Glomerular visceral epithelial cell (primary cell): ENCODE measurements at regions not wholly inside any gene's neighbourhood (a gene's known extent, or its start where the extent isn't known, plus 50 kb on each side); places are given as distances from the start of the nearest gene placed in this dataset.

Experiments
- DNase-seq: peaks from one replicate; pipeline ENCODE4 v3.0.0-alpha.2; 2016; ENCODE audit errors: extremely low spot score

- DNase-seq = no peak
Observed at GRCh38 chr12:113658006-113658655, 186.5 kb upstream of the LHX5 start.

- DNase-seq = no peak
Observed at GRCh38 chr12:113655919-113656318, 184.2 kb upstream of the LHX5 start.

- no peak for DNase-seq
Observed at GRCh38 chr12:113655479-113655878, 183.8 kb upstream of the LHX5 start.

- DNase-seq = no peak
Observed at GRCh38 chr12:113651662-113652061, 180.0 kb upstream of the LHX5 start.

- DNase-seq = no peak
Observed at GRCh38 chr12:113650476-113650875, 178.8 kb upstream of the LHX5 start.

GRCh38 chr12:113649256-113649830 is 177.7 kb upstream of the LHX5 start:
- no peak for DNase-seq

GRCh38 chr12:113647048-113647447 is 175.4 kb upstream of the LHX5 start:
- no peak for DNase-seq

GRCh38 chr12:113645603-113646002 is 173.9 kb upstream of the LHX5 start:
- DNase-seq = no peak

GRCh38 chr12:113645183-113645582 is 173.5 kb upstream of the LHX5 start:
- no peak for DNase-seq

GRCh38 chr12:113643177-113643974 is 171.7 kb upstream of the LHX5 start:
- DNase-seq = no peak

- no peak for DNase-seq
Observed at GRCh38 chr12:113642672-113643071, 171.0 kb upstream of the LHX5 start.

GRCh38 chr12:113642216-113642615 is 170.5 kb upstream of the LHX5 start:
- no peak for DNase-seq

GRCh38 chr12:113641426-113642030 is 169.9 kb upstream of the LHX5 start:
- DNase-seq = no peak

GRCh38 chr12:113640837-113641236 is 169.2 kb upstream of the LHX5 start:
- no peak for DNase-seq

- DNase-seq = no peak
Observed at GRCh38 chr12:113639474-113639873, 167.8 kb upstream of the LHX5 start.

- DNase-seq = no peak
Observed at GRCh38 chr12:113638460-113638775, 166.7 kb upstream of the LHX5 start.

GRCh38 chr12:113634982-113635381 is 163.3 kb upstream of the LHX5 start:
- no peak for DNase-seq

- no peak for DNase-seq
Observed at GRCh38 chr12:113634474-113634873, 162.8 kb upstream of the LHX5 start.

- DNase-seq = no peak
Observed at GRCh38 chr12:113633678-113634332, 162.1 kb upstream of the LHX5 start.

GRCh38 chr12:113630625-113631024 is 159.0 kb upstream of the LHX5 start:
- DNase-seq = no peak

GRCh38 chr12:113625499-113625898 is 153.8 kb upstream of the LHX5 start:
- DNase-seq = no peak

- no peak for DNase-seq
Observed at GRCh38 chr12:113622410-113622809, 150.7 kb upstream of the LHX5 start.
